ENCODE measurements at regions not wholly inside any gene's neighbourhood (a gene's known extent, or its start where the extent isn't known, plus 50 kb on each side); places are given as distances from the start of the nearest gene placed in this dataset.
A peak's percentile ranks its signal among the peaks of the same experiment; 100 is the strongest.

DNA sequence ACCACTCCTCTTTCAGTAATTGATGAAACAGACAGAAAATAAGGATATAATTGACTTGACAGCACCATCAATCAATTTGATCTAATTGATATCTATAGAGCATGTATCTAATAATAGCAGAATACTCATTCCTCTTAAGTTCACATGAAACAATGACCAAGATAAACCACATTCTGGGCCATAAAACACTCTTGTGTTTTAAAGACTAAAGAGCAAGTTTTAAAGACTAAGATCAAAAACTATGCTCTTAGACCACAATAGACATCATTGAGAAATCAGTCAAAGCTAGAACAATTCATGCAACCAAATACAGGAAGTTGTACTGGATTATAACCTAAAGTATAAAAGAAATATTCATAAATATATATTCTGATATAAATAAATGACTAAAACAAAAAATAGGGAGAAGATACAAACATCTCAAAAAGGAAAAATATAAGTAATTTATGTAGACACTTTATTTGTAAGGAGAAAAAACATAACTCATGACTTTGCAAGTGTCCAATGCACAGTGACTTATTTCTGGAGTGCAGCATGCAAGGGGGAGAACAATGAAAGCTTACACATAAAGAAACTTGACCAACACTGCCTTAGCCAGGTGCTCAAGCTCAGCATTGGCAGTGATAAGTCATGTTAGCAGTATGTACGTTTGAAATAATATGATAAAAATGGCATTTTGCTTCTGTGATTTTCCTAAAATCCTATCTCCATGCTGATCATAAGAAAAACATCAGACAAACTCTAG is 312.7 kb upstream of the IGFBP3 start:
- DNase-seq (ENCODE audit: low spot score), result no peak

DNA sequence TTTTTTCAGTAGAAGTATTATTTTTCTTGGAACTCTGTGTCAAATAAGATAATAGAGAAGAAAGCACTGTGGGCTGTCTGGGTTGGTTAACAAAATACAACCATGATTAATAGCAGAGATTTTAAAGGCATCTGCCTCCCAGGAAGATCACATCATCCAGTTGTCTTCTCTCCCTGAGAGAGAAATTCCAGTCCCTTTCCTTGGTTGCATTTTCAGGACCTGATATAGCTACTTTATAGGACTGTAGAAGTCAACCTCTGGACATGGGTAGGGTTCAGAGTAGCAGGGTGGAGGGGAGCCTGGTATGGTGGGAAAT is 309.9 kb upstream of the IGFBP3 start:
- DNase-seq (ENCODE audit: low spot score), result no peak

DNA sequence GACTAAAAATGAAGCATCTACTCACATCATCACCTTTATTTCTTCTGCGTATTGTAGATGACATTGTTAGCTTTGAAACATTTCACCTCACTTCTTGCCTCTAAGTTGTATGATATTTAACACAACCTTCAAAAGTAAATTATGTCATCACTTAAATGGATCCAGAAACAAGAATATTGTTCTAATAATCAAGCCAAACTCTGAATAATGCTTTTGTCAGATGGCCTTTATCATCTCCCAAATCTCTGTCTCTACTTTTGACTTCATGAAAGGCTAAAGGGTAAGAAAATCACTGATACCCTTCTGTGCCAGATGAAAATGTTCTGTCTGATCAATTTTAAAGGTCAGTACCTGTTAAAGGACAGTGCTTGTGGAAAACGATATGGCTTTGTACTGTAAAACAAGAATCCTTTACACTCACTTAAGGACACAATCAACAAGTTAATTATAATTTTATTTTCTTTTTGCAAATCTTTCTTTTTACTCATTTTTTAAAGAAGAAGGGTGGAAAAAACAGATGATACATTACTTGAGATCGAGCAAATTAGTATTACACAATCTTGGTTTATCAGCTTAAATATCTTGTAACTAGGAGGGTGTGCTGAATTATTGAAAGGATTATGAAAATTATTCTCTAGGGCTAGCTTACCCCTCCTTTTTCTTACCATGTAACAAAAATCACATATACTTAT is 309.4 kb upstream of the IGFBP3 start:
- no peak for DNase-seq (ENCODE audit: low spot score)

DNA sequence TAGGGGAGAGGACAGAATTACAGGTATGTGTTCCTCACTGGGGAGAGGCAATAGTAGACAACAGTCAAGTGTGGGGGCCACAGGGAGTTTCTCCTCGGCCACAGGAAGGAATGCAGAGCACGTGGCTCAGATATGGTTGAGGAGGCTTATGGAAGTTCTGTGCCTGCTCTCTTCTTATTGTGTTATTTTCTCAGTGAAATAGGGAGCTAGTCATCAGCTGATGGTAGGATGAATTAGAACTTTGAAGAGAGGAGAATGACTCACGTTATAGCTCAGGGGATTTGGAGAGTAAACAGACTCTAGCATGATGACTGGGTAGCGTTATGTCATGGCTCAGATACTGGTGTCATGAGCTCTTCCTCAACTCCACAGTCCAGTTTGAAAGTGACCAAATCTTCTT is 308.3 kb upstream of the IGFBP3 start:
- DNase-seq (ENCODE audit: low spot score), result no peak

DNA sequence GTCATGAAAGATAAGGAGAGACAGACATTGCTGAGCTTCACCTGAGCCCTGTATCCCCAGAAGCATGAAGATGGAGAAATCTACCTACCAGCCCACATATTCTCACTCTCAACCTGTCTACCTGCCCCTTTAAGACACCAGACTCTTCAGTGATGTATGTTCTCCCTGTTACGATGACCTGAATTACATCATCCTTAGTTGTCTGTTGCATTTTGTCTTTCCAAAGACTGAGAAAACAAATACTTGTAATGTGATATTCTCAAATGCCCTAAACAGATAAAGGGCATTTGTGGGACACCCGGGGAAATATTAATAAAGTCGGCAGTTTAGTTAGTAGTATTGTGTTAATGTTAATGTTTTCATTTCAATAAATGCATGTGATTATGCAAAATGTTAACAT is 305.8 kb upstream of the IGFBP3 start:
- no peak for DNase-seq (ENCODE audit: low spot score)

GRCh38 chr7:46224363-46224762 is 303.3 kb upstream of the IGFBP3 start:
- DNase-seq (ENCODE audit: low spot score), result no peak

DNA sequence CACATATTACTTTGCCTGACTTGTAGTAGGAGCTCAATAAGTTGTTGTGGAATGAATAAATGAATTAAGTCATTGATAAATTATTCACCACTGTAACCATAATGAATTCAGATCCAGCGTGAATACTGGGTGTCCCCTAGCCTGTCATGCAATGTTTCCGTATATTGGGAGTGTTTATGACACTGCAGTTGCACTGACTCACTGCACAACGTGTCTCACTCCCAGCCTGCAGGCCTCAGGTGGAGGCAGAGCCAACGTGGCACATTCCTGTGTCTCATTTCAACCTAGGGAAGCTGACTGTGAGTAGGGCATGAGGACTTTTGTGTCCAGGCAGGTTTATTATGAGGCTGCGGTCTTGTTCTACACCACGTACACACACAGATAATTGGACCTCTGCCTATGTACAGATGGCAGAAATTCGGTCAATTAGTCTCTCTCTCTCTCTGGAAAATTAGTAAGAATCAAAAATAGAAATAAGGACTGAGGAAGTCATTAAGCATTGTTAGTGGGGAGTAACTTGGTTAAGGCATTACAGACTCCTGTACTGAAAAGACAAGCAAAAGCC is 299.1 kb upstream of the IGFBP3 start:
- DNase-seq (ENCODE audit: low spot score), result no peak

DNA sequence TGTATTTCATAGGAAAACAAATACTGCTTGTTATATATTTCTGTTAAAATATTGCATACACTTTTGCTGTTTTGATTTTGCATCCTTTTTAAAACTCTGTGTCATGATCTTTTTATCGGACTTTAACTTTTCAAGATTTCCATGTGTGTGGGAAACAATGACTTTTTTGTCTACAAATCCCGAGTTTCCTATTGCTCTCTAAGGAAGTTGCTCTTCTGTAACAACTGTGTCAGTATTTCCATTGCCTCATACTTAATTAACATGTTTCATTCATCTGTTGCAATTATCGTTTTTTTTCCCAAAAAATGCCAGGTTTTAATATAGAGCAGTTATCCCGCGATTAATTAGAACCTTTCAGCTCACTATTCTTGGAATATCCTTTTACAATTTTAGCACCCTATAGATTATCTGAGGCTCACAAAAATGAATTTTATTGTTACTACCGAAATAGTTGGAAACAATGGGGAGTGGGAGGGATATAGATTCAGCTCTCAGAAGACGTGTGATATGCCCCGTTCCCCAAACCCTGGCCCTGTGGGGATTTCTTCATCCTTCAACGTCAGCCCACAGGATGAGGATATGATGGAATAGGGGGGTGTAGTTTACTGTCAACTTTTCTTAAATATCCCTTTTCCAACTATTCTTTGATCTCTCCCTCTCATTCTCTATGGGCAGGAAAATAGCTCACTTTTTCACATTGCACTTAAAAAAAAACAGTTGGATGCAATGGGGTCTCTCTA is 297.6 kb upstream of the IGFBP3 start:
- DNase-seq (ENCODE audit: low spot score), result no peak

DNA sequence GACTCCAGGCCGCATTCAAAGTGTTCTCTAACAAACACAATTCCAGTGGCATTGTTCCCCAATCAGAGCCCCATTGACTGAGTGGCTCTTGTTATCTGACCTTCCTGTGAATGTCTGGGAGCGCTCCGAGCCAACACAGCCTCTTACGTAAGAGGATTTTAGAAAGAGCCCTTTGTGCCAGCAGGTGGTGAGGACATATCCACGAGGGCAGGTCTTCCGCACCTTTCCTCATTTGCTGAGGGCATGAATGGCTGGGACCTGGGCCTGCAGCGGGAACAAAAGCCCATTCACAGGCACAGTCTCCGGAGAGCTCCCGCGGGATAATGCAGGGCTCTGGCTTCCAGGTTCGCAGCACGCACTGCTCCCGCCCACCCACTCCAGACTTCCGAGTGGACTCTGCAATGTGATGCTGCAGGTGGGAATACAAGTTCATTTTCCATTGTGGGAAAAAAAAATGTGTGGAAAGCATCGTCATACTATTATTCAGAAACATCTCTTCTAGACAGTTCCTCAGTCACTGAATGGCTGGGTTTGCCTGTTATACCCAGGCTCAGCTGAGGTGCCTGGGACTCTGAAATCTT is 295.0 kb upstream of the IGFBP3 start:
- no peak for DNase-seq (ENCODE audit: low spot score)

GRCh38 chr7:46214526-46214925 is 293.5 kb upstream of the IGFBP3 start:
- no peak for DNase-seq (ENCODE audit: low spot score)

DNA sequence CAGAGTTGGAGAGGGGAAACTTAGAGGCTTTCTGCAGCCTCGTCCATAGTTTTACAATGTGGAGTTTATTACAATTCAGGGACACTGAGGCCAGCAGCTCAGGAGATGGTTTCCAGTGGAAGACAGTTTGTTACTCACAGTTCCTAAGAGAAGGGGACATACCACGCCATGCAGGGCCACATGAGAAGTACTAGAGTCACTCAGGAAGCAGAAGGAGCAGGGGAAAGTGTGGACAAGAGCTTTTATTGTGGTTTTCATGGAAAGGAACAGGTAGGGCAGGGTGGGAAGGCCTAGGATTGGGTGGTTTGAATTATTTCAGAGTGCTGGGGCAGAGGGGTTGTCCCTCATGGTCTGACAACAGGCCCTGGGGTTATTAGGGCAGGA is 292.1 kb upstream of the IGFBP3 start:
- no peak for DNase-seq (ENCODE audit: low spot score)

- no peak for DNase-seq (ENCODE audit: low spot score)
Measured at GRCh38 chr7:46212425-46213153, 291.5 kb upstream of the IGFBP3 start.

DNA sequence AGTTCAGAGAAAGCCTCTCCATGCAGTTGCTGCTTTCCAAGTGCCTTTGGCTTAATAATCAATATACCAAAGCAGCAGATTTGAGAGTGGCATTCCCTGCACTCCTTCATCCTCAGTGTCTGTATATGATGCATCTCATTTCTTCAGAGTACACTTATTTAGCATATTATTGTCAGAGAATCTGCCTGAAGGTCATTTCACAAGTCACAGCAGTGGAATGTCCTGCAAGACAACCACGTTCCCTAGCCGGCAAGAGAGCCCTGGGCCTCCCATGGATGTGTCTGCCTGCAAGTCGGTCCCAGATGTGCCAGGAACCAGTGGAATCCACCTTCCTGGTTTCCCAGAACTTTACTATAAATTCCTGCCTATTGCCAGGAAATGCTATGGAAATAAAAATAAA is 289.4 kb upstream of the IGFBP3 start:
- no peak for DNase-seq (ENCODE audit: low spot score)

DNA sequence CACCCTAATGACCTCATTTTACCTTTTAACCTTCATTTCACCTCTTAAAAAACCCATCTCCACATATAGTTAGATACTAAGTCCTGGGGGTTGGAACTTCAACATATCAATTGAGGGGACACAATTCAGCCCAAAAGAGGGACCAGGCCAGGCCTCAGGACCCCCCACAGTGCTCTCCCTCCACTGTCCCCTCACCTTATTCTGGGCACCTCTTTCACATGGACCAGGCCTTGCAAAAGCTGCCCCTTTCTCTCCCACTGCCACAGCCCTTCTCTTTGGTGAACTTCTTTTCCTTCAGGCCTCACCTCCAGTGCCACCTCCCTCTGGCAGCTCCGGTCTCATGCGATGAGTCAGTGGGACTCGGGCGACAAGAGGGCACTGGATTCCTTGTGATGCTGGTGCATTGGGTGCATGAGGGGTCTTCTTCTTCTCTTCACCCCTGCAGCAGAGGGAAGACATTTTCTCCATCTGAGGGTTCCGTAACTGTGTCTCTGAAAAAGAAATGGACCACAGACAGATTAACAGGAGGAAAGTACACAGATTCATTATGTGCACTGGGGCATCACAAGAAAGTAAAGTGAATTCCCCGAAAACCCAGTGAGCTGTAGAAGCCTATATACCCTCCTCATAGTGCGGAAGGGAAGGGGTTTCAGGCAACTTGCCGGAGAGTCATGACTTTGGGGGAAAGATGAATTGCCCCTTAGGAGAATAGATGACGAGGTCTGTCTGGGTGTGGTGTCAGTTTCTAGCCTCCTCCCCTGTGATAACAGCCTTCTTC is 288.7 kb upstream of the IGFBP3 start:
- no peak for DNase-seq (ENCODE audit: low spot score)

DNA sequence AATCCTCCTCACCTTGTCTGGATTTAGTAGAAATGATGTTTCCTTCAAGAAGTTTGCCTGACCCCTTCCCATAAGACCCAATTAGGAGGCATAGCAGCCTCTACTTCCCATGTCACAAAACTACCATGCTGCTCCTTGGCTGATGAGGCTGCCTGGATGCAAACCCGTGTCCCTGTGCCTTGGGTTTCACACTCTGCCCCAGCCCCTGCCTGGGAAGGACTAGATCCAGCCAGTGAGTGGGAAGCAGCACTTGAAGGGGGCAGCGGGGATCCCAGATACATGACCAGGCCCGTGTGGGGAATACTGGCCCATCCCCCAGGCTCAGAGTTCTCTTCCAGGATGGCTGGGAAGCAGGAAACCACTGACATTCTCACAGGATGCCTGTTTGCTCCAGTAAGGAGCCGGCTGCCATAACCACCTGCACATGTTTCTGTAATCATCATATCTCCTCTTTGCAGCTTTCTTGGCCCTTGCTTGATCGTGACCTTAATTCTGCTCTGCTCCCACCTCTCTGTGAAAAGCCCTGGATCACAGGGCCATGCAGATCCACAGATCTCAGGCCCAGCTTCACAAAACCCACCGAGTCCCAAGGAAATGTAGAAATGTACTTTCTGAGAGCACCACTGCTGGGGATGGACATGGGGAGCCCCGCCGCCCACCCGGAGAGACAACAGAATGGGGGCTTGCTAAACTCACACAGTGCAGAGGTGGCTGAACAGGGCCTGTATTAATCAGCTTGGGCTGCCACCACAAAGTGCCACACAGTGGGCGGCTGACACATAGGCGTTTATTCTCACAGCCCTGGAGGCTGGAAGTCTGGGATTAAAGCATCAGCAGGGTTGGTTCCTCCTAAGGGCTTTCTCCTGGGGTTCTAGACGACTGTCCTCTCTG is 287.8 kb upstream of the IGFBP3 start:
- DNase-seq (ENCODE audit: low spot score), result peak; percentile 10

DNA sequence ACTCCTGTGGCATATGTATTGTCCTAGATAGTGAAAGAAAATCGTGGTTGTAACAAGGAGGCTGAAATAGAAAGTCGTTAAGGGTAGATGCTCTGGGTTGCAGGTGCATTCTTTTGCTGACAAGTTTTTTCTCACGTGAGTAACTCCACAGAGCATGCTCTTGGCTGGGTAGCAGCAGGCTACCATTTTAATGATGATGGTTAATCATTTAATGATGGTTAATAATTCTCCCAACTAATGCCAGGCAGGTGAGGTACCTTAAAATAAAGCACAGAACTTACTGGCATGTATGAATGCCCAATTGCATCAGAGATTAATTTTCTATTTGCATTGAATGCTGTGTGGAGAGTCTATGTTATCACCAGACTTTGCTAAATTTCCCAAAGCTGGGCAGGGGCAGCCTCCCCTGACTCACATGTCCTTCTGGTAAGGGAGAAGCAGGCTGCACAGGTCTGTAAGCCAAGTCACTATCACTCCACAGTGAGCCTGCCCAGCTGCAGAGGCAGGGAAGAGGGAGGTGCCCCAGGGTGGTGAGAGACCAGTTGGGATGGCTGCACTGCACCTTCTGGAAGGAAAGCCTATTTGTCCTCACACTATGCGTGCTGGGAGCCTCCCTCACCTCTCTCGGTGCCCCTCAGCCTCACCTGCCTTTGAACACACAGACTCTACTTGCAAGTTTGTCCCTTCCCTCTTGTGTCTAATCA is 287.0 kb upstream of the IGFBP3 start:
- DNase-seq (ENCODE audit: low spot score), result no peak

DNA sequence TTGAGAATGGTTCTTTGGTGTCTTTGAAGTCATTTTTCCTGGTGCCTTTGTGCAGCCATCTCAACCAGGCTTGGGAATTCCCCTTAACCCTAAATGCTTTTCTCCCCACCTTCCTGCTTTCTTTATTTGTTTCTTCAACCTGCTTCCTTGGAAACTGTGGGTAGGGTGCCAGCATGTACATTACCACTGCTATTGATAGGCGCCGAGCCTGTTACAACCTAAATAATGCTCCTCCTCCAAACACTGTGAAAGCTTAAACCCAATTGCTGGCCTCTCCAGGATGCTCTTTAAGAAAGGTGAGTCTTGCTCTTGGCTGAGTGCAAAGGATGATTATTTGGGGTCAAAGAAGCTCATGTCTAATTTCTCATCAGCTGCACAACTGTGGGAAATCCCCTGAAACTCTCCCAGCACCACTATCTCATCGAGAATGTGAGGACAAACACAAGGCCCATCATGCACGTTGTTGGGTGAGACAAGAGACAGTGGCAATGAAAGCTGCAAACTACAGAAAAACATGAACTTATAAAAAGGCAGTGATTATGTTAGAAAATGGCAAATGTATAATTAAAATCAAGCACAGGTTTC is 285.5 kb upstream of the IGFBP3 start:
- no peak for DNase-seq (ENCODE audit: low spot score)

- no peak for DNase-seq (ENCODE audit: low spot score)
Measured at GRCh38 chr7:46205478-46205877, 284.4 kb upstream of the IGFBP3 start.

GRCh38 chr7:46203926-46204325 is 282.9 kb upstream of the IGFBP3 start:
- no peak for DNase-seq (ENCODE audit: low spot score)
